GM10248 (cell line): ENCODE measurements at regions not wholly inside any gene's neighbourhood (a gene's known extent, or its start where the extent isn't known, plus 50 kb on each side); places are given as distances from the start of the nearest gene placed in this dataset.

ENCODE experiments used
- CTCF ChIA-PET: fragments of 300-600 bp; sonication (Branson Sonifier 250); formaldehyde crosslinking; extraction: SDS; loops from one replicate; lab custom pipeline; 2021; ENCODE audit warnings: antibody characterized with exemption; lab: Yijun Ruan, JAX
- POLR2A ChIA-PET: fragments of 350-650 bp; sonication (Branson Sonifier 250); formaldehyde crosslinking; extraction: SDS; loops from one replicate; lab custom pipeline; 2020; ENCODE audit warnings: antibody characterized with exemption; lab: Yijun Ruan, JAX
- DNase-seq: peaks from one replicate; pipeline ENCODE4 v3.0.0; 2012; ENCODE audit errors: extremely low spot score
- CTCF ChIP-seq: IDR thresholded peaks from 2 replicates; pipeline ENCODE4 v1.5.1; 2012; ENCODE audit warnings: mild to moderate bottlenecking, low read depth; ENCODE audit errors: extremely low read depth, missing control alignments, control extremely low read depth

GRCh38 chr4:14908635-14909034 is 93.6 kb upstream of the CPEB2 start:
- no peak for DNase-seq
- ChIA-PET POLR2A (no interaction called here), CTCF (interaction anchor here (1.4 to 1.9 kb wide), 2 partner anchors 9 to 14 kb away, joined by 5 read pairs; no protein-coding TSS in a partner anchor)
- no peak for TF ChIP-seq CTCF

DNA sequence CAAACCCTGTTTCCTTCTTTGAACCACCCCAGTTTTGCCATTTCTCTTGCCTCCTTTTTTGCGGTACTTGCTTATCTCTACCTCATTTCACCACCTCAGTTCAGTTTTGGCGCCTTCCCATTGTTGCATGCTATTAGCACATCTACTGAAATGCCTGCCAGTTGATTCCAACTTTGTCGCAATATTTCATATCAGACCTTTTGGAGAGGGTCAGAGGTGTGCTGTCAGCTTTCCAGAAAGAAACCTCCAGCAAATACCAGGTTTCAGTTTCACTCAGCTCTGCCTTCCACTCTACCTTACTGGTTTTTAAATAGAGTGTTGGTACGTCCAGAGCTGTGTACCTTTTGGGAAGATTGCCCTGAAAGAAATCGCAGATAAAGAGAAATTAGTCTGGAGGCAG is 91.9 kb upstream of the CPEB2 start:
- TF ChIP-seq CTCF, result no peak
- ChIA-PET CTCF (interaction anchor here (1.1 to 1.3 kb wide), 2 partner anchors 10 to 14 kb away, joined by 3 to 6 read pairs; no protein-coding TSS in a partner anchor), POLR2A (no interaction called here)
- no peak for DNase-seq

DNA sequence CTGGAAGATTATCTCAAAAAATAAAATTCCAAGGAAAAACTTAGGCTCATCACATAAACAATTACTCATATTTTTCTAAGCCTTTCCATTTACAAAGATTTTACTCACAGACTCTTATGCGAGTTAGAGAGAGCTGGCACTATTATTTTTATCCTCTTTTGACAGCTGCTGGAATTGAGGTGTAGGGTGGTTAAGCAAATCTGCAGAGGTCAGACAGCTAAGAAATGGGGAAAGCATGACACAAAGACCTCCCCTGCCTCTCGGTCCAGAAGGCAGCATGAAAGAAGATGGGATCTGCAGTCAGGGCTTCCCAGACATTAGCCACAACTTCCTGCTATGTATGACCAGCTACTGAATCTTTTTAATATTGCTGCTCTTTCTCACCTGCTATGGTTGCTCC is 89.9 kb upstream of the CPEB2 start:
- ChIA-PET POLR2A (no interaction called here), CTCF (interaction anchor here (1.1 kb wide), 1 partner anchor 10 kb away, joined by 3 read pairs; no protein-coding TSS in a partner anchor)
- DNase-seq, result no peak
- TF ChIP-seq CTCF, result no peak

DNA sequence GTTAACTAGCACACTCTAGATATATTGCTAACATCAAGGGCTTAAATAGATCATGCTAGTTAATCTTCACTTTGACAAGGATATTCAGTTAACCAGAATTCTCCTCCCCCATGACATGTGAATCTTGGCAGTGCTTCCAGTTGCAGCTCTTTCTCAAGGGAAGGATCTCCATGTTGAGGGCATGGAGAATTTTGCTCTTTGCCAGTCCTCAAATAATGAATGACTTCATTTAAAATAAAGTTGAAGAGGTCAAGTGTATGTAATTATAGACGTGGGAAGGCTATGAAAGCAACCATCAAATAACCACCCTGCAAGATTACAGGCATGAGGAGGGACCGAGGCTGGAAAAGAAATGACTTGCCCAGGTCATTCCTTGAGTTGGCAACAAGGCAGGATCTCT is 87.3 kb upstream of the CPEB2 start:
- CTCF ChIA-PET, result no interaction called here
- TF ChIP-seq CTCF, result no peak

GRCh38 chr4:14916554-14917297 is 85.6 kb upstream of the CPEB2 start:
- no peak for DNase-seq
- ChIA-PET POLR2A (no interaction called here), CTCF (interaction anchor here (1.0 to 3.2 kb wide), 3 partner anchors 21 to 32 kb away, joined by 3 to 8 read pairs (median 3); no protein-coding TSS in a partner anchor)
- no peak for TF ChIP-seq CTCF

More for the DNA sequence above, 87.3 kb upstream of the CPEB2 start:
- DNase-seq, result no peak
- POLR2A ChIA-PET, result no interaction called here

GRCh38 chr4:14917298-14917633 is 85.0 kb upstream of the CPEB2 start:
- POLR2A ChIA-PET, result no interaction called here
- TF ChIP-seq CTCF, result no peak
- CTCF ChIA-PET, result interaction anchor here (1.0 to 3.2 kb wide), 4 partner anchors 9 to 1262 kb away, joined by 3 to 8 read pairs (median 4); no protein-coding TSS in a partner anchor
- DNase-seq, result no peak
